ENCODE measurements at regions not wholly inside any gene's neighbourhood (a gene's known extent, or its start where the extent isn't known, plus 50 kb on each side); places are given as distances from the start of the nearest gene placed in this dataset.
"Not testable (repeated sequence)": the region's sequence is repeated elsewhere in the genome, so short reads cannot be mapped to it uniquely, and the experiment has no call there.

GRCh38 chr11:44452827-44453572 is 112.5 kb upstream of the CD82 start:
- no peak for DNase-seq (ENCODE audit: low spot score)

GRCh38 chr11:44453871-44454270 is 111.6 kb upstream of the CD82 start:
- DNase-seq (ENCODE audit: low spot score), result no peak

GRCh38 chr11:44454666-44455065 is 110.8 kb upstream of the CD82 start:
- no peak for DNase-seq (ENCODE audit: low spot score)

GRCh38 chr11:44456544-44457300 is 108.7 kb upstream of the CD82 start:
- peak; percentile 5 for DNase-seq (ENCODE audit: low spot score)

- DNase-seq (ENCODE audit: low spot score), result no peak
Measured at GRCh38 chr11:44457862-44458261, 107.6 kb upstream of the CD82 start.

GRCh38 chr11:44463751-44464150 is 101.7 kb upstream of the CD82 start:
- no peak for DNase-seq (ENCODE audit: low spot score)

GRCh38 chr11:44464741-44465140 is 100.7 kb upstream of the CD82 start:
- no peak for DNase-seq (ENCODE audit: low spot score)

GRCh38 chr11:44466531-44467205 is 98.8 kb upstream of the CD82 start:
- DNase-seq (ENCODE audit: low spot score), result no peak

GRCh38 chr11:44467413-44467812 is 98.0 kb upstream of the CD82 start:
- DNase-seq (ENCODE audit: low spot score), result no peak

- no peak for DNase-seq (ENCODE audit: low spot score)
Measured at GRCh38 chr11:44467931-44468330, 97.5 kb upstream of the CD82 start.

GRCh38 chr11:44468345-44468988 is 97.0 kb upstream of the CD82 start:
- DNase-seq (ENCODE audit: low spot score), result no peak

GRCh38 chr11:44469412-44469811 is 96.1 kb upstream of the CD82 start:
- DNase-seq (ENCODE audit: low spot score), result no peak

- no peak for DNase-seq (ENCODE audit: low spot score)
Measured at GRCh38 chr11:44470854-44471253, 94.6 kb upstream of the CD82 start.

- no peak for DNase-seq (ENCODE audit: low spot score)
Measured at GRCh38 chr11:44471603-44472002, 93.9 kb upstream of the CD82 start.

GRCh38 chr11:44472916-44473315 is 92.5 kb upstream of the CD82 start:
- peak; percentile 12 for DNase-seq (ENCODE audit: low spot score)

GRCh38 chr11:44474702-44475101 is 90.8 kb upstream of the CD82 start:
- no peak for DNase-seq (ENCODE audit: low spot score)

- DNase-seq (ENCODE audit: low spot score), result no peak
Measured at GRCh38 chr11:44475114-44475686, 90.3 kb upstream of the CD82 start.

- DNase-seq (ENCODE audit: low spot score), result not testable (repeated sequence)
Measured at GRCh38 chr11:44482338-44482737, 83.1 kb upstream of the CD82 start.

- DNase-seq (ENCODE audit: low spot score), result peak; percentile 10
Measured at GRCh38 chr11:44483919-44484610, 81.4 kb upstream of the CD82 start.

GRCh38 chr11:44488165-44488965 is 77.1 kb upstream of the CD82 start:
- DNase-seq (ENCODE audit: low spot score), result no peak

- DNase-seq (ENCODE audit: low spot score), result no peak
Measured at GRCh38 chr11:44493383-44493782, 72.1 kb upstream of the CD82 start.

Data from kidney tubule cell (primary cell).